HG03139 (cell line): ENCODE measurements at regions not wholly inside any gene's neighbourhood (a gene's known extent, or its start where the extent isn't known, plus 50 kb on each side); places are given as distances from the start of the nearest gene placed in this dataset.
"Not testable (repeated sequence)": the region's sequence is repeated elsewhere in the genome, so short reads cannot be mapped to it uniquely, and the experiment has no call there.

ENCODE experiments used
- ATAC-seq: cut with Tn5 transposase; IDR thresholded peaks from one replicate; pipeline ENCODE4 v1.9.1; 2021; ENCODE audit not compliant: unreplicated experiment

GRCh38 chr20:56914532-56914931 lies 285.4 kb downstream of the TFAP2C start:
- ATAC-seq = no peak

- ATAC-seq = no peak
Measured at GRCh38 chr20:56916345-56916622, 287.2 kb downstream of the TFAP2C start.

- ATAC-seq = not testable (repeated sequence)
Measured at GRCh38 chr20:56920041-56920440, 290.9 kb downstream of the TFAP2C start.

GRCh38 chr20:56922497-56922896 lies 293.4 kb downstream of the TFAP2C start:
- ATAC-seq = no peak

GRCh38 chr20:56924292-56925081 lies 295.4 kb downstream of the TFAP2C start:
- ATAC-seq = no peak

- no peak for ATAC-seq
Measured at GRCh38 chr20:56925082-56925830, 296.1 kb downstream of the TFAP2C start.

- no peak for ATAC-seq
Measured at GRCh38 chr20:56925831-56926170, 296.7 kb downstream of the TFAP2C start.

- ATAC-seq = no peak
Measured at GRCh38 chr20:56926501-56926900, 297.4 kb downstream of the TFAP2C start.

- ATAC-seq = no peak
Measured at GRCh38 chr20:56927127-56927526, 298.0 kb downstream of the TFAP2C start.

GRCh38 chr20:56928007-56928406 lies 298.9 kb downstream of the TFAP2C start:
- no peak for ATAC-seq

GRCh38 chr20:56929606-56930005 lies 300.5 kb downstream of the TFAP2C start:
- ATAC-seq = no peak

- no peak for ATAC-seq
Measured at GRCh38 chr20:56930876-56931275, 301.8 kb downstream of the TFAP2C start.

- no peak for ATAC-seq
Measured at GRCh38 chr20:56932575-56933330, 303.6 kb downstream of the TFAP2C start.

- no peak for ATAC-seq
Measured at GRCh38 chr20:56933331-56933698, 304.2 kb downstream of the TFAP2C start.

- ATAC-seq = no peak
Measured at GRCh38 chr20:56934888-56935287, 305.8 kb downstream of the TFAP2C start.

GRCh38 chr20:56940466-56940865 lies 311.4 kb downstream of the TFAP2C start:
- ATAC-seq = no peak

- ATAC-seq = no peak
Measured at GRCh38 chr20:56941101-56941686, 312.1 kb downstream of the TFAP2C start.

- ATAC-seq = no peak
Measured at GRCh38 chr20:56943946-56944945, 315.1 kb downstream of the TFAP2C start.

GRCh38 chr20:56945057-56945456 lies 316.0 kb downstream of the TFAP2C start:
- ATAC-seq = no peak

- ATAC-seq = no peak
Measured at GRCh38 chr20:56945901-56946300, 316.8 kb downstream of the TFAP2C start.
